SIG-M5 treated with dmso at 0.1 percent for 504 hours (cell line): ENCODE measurements at regions not wholly inside any gene's neighbourhood (a gene's known extent, or its start where the extent isn't known, plus 50 kb on each side); places are given as distances from the start of the nearest gene placed in this dataset.
A peak's percentile ranks its signal among the peaks of the same experiment; 100 is the strongest.

ENCODE experiments used
- DNase-seq: peaks from one replicate; lab custom pipeline; 2025; ENCODE audit not compliant: unreplicated experiment; lab: John Stamatoyannopoulos, UW

GRCh38 chr5:158376679-158377078, 517.7 kb upstream of the CLINT1 start:
- DNase-seq = no peak

- peak; percentile 6 for DNase-seq
Observed at GRCh38 chr5:158375531-158375930, 516.6 kb upstream of the CLINT1 start.

GRCh38 chr5:158373608-158374395, 514.9 kb upstream of the CLINT1 start:
- peak; percentile 41 for DNase-seq

GRCh38 chr5:158369241-158369640, 510.3 kb upstream of the CLINT1 start:
- no peak for DNase-seq

- DNase-seq = no peak
Observed at GRCh38 chr5:158368686-158369085, 509.7 kb upstream of the CLINT1 start.

- DNase-seq = no peak
Observed at GRCh38 chr5:158364367-158364766, 505.4 kb upstream of the CLINT1 start.

GRCh38 chr5:158354958-158355357, 496.0 kb upstream of the CLINT1 start:
- DNase-seq = no peak

- DNase-seq = no peak
Observed at GRCh38 chr5:158351485-158352125, 492.7 kb upstream of the CLINT1 start.

- DNase-seq = no peak
Observed at GRCh38 chr5:158349987-158350386, 491.0 kb upstream of the CLINT1 start.

GRCh38 chr5:158344376-158344775, 485.4 kb upstream of the CLINT1 start:
- DNase-seq = no peak

GRCh38 chr5:158340608-158341007, 481.7 kb upstream of the CLINT1 start:
- DNase-seq = no peak

- no peak for DNase-seq
Observed at GRCh38 chr5:158326256-158326655, 467.3 kb upstream of the CLINT1 start.

- no peak for DNase-seq
Observed at GRCh38 chr5:158324236-158324635, 465.3 kb upstream of the CLINT1 start.

- no peak for DNase-seq
Observed at GRCh38 chr5:158322620-158323019, 463.7 kb upstream of the CLINT1 start.

GRCh38 chr5:158320934-158321333, 462.0 kb upstream of the CLINT1 start:
- DNase-seq = no peak

GRCh38 chr5:158320178-158320674, 461.3 kb upstream of the CLINT1 start:
- no peak for DNase-seq

- no peak for DNase-seq
Observed at GRCh38 chr5:158317507-158317906, 458.6 kb upstream of the CLINT1 start.

- DNase-seq = no peak
Observed at GRCh38 chr5:158313733-158314464, 455.0 kb upstream of the CLINT1 start.

- DNase-seq = no peak
Observed at GRCh38 chr5:158313027-158313732, 454.2 kb upstream of the CLINT1 start.

GRCh38 chr5:158309088-158309807, 450.3 kb upstream of the CLINT1 start:
- no peak for DNase-seq
